AG04449 (cell line): ENCODE measurements at regions not wholly inside any gene's neighbourhood (a gene's known extent, or its start where the extent isn't known, plus 50 kb on each side); places are given as distances from the start of the nearest gene placed in this dataset.
"Not testable (repeated sequence)": the region's sequence is repeated elsewhere in the genome, so short reads cannot be mapped to it uniquely, and the experiment has no call there.

Experiments used
- CTCF ChIA-PET: fragments of 350-600 bp; formaldehyde crosslinking; extraction: SDS; loops from one replicate; lab custom pipeline; 2021; ENCODE audit warnings: antibody characterized with exemption; lab: Yijun Ruan, JAX
- POLR2A ChIA-PET: fragments of 400-600, 350-600 bp; formaldehyde crosslinking; extraction: SDS; loops from one replicate; lab custom pipeline; 2020; ENCODE audit warnings: antibody characterized with exemption, inconsistent platforms; lab: Yijun Ruan, JAX
- DNase-seq: peaks from one replicate; pipeline ENCODE4 v3.0.0-alpha.2; 2010; ENCODE audit warnings: low read depth, low spot score
- H3K4me3 ChIP-seq: 2 replicates; pipeline ENCODE4 v1.5.1; 2011; ENCODE audit warnings: low read depth, mild to moderate bottlenecking, control low read depth, low read length
- TF ChIP-seq, protein P1 (sequence below): IDR thresholded peaks from one replicate; pipeline ENCODE4 v1.5.1; 2011; ENCODE audit warnings: mild to moderate bottlenecking, moderate library complexity, low read length, control low read depth, inconsistent platforms; ENCODE audit not compliant: insufficient read depth; ENCODE audit errors: missing control alignments

- POLR2A ChIA-PET: no interaction called here
- DNase-seq: no peak
- TF ChIP-seq, protein P1, sequence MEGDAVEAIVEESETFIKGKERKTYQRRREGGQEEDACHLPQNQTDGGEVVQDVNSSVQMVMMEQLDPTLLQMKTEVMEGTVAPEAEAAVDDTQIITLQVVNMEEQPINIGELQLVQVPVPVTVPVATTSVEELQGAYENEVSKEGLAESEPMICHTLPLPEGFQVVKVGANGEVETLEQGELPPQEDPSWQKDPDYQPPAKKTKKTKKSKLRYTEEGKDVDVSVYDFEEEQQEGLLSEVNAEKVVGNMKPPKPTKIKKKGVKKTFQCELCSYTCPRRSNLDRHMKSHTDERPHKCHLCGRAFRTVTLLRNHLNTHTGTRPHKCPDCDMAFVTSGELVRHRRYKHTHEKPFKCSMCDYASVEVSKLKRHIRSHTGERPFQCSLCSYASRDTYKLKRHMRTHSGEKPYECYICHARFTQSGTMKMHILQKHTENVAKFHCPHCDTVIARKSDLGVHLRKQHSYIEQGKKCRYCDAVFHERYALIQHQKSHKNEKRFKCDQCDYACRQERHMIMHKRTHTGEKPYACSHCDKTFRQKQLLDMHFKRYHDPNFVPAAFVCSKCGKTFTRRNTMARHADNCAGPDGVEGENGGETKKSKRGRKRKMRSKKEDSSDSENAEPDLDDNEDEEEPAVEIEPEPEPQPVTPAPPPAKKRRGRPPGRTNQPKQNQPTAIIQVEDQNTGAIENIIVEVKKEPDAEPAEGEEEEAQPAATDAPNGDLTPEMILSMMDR: no peak
- H3K4me3 ChIP-seq: no peak overlapping the region
- CTCF ChIA-PET: no interaction called here
Observed at GRCh38 chr6:150510576-150510975, 89.1 kb upstream of the PLEKHG1 start.

DNA sequence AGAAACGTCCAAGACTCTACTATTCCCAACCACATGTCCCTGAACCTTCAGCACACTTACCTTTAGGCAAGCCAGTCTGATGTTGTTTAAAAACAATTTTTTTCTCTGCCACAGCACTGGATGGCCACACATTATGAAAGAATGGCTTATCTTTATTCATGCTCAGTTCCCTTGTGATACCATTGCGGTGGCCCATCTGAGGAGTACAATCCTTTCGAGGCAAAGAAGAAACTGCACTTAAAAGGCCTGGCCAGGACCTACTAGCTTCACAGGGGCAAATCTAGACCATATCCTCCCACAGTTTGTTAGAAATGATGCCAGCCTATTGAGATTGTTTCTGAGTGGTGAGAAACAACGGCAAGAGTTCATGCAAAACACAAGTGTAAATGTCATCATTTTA lies 88.4 kb upstream of the PLEKHG1 start:
- POLR2A ChIA-PET: no interaction called here
- CTCF ChIA-PET: no interaction called here
- TF ChIP-seq, protein P1: no peak
- DNase-seq: no peak
- H3K4me3 ChIP-seq: no peak overlapping the region

- ChIA-PET CTCF (no interaction called here), POLR2A (no interaction called here)
- no peak for DNase-seq
- no peak overlapping the region for H3K4me3 ChIP-seq
- TF ChIP-seq, protein P1: no peak
Observed at GRCh38 chr6:150514806-150515380, 84.8 kb upstream of the PLEKHG1 start.

DNA sequence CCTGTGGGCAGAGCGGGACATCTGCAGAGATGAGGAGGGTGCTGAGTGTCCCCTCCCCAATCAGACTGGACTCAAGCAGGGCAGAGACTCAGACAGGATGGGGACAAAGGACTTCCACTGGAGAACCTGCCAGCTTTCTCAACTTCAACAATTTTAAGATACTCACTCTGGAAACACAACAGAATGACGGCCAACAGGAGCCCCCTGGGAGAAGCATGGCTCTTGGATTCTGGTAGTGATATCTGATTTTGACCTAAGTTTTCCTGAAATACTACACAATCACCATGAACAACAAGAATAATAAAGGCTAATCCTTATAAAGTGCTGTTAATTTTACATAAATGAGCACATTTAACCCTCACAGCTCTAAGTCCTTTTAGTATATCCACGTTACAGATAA lies 83.5 kb upstream of the PLEKHG1 start:
- DNase-seq: no peak
- POLR2A ChIA-PET: no interaction called here
- CTCF ChIA-PET: no interaction called here
- TF ChIP-seq, protein P1: no peak
- H3K4me3 ChIP-seq: no peak overlapping the region

GRCh38 chr6:150517175-150517574 lies 82.5 kb upstream of the PLEKHG1 start:
- H3K4me3 ChIP-seq: no peak overlapping the region
- no peak for DNase-seq
- CTCF ChIA-PET: no interaction called here
- POLR2A ChIA-PET: no interaction called here
- TF ChIP-seq, protein P1: no peak

GRCh38 chr6:150521482-150521881 lies 78.2 kb upstream of the PLEKHG1 start:
- TF ChIP-seq, protein P1: no peak
- ChIA-PET POLR2A (no interaction called here), CTCF (interaction anchor here (1.0 kb wide), 1 partner anchor 43 kb away, joined by 3 read pairs; no protein-coding TSS in a partner anchor)

GRCh38 chr6:150523216-150523615 lies 76.5 kb upstream of the PLEKHG1 start:
- POLR2A ChIA-PET, H3K4me3 ChIP-seq, DNase-seq, CTCF ChIA-PET: not testable (repeated sequence)

More at GRCh38 chr6:150521482-150521881, 78.2 kb upstream of the PLEKHG1 start:
- DNase-seq: no peak
- H3K4me3 ChIP-seq: no peak overlapping the region
